Upper lobe of left lung (tissue), 4 donors: ENCODE measurements at regions not wholly inside any gene's neighbourhood (a gene's known extent, or its start where the extent isn't known, plus 50 kb on each side); places are given as distances from the start of the nearest gene placed in this dataset.

Source experiments
- CTCF ChIP-seq, 6 experiments: fragments of 450-650 bp in 4 of 6; fragments of 200-600 bp in 2 of 6; sonication (generic) in 2 of 6; IDR thresholded peaks; one replicate each; pipeline ENCODE4 v1.5.1; 2016 to 2019; ENCODE audit warnings: antibody characterized with exemption in 6 of 6
- POLR2A ChIP-seq, 4 donors: fragments of 450-650 bp; IDR thresholded peaks; one replicate each; pipeline ENCODE4 v1.5.1; 2016 to 2017; ENCODE audit warnings: antibody characterized with exemption in 4 of 4, mild to moderate bottlenecking in 2 of 4

GRCh38 chr1:233463333-233463732 is 135.8 kb downstream of the MAP3K21 start:
- TF ChIP-seq POLR2A (IDR thresholded peaks at IDR 0.05) (no peak), CTCF (IDR thresholded peaks at IDR 0.05) (no peak)
